Neural crest cell (in vitro differentiated cells): ENCODE measurements at regions not wholly inside any gene's neighbourhood (a gene's known extent, or its start where the extent isn't known, plus 50 kb on each side); places are given as distances from the start of the nearest gene placed in this dataset.

Experiments used
- DNase-seq: peaks from one replicate; pipeline ENCODE4 v3.0.0; 2021; ENCODE audit warnings: low read depth, mixed read lengths, low spot score
- H3K27ac Mint-ChIP-seq: one replicate; pipeline ENCODE4 v1.8.0; 2021; ENCODE audit warnings: mild to moderate bottlenecking, mixed read lengths; ENCODE audit not compliant: unreplicated experiment
- H3K27me3 Mint-ChIP-seq: 2 replicates; pipeline ENCODE4 v1.8.0; 2021; ENCODE audit warnings: low read depth, mild to moderate bottlenecking, mixed read lengths
- H3K36me3 Mint-ChIP-seq: 2 replicates; pipeline ENCODE4 v1.8.0; 2021; ENCODE audit warnings: low read depth, mild to moderate bottlenecking, mixed read lengths
- H3K4me1 Mint-ChIP-seq: 2 replicates; pipeline ENCODE4 v1.8.0; 2021; ENCODE audit warnings: mixed read lengths
- H3K4me3 Mint-ChIP-seq: one replicate; pipeline ENCODE4 v1.8.0; 2021; ENCODE audit warnings: mild to moderate bottlenecking, mixed read lengths
- H3K9me3 Mint-ChIP-seq: 2 replicates; pipeline ENCODE4 v1.8.0; 2021; ENCODE audit warnings: mixed read lengths
- TF ChIP-seq, protein P1 (sequence below): fragments of 200-600 bp; sonication (generic); conservative IDR thresholded peaks from 2 replicates; pipeline ENCODE4 v1.5.0; 2021; ENCODE audit warnings: antibody characterized with exemption, mild to moderate bottlenecking

- TF ChIP-seq, protein P1, sequence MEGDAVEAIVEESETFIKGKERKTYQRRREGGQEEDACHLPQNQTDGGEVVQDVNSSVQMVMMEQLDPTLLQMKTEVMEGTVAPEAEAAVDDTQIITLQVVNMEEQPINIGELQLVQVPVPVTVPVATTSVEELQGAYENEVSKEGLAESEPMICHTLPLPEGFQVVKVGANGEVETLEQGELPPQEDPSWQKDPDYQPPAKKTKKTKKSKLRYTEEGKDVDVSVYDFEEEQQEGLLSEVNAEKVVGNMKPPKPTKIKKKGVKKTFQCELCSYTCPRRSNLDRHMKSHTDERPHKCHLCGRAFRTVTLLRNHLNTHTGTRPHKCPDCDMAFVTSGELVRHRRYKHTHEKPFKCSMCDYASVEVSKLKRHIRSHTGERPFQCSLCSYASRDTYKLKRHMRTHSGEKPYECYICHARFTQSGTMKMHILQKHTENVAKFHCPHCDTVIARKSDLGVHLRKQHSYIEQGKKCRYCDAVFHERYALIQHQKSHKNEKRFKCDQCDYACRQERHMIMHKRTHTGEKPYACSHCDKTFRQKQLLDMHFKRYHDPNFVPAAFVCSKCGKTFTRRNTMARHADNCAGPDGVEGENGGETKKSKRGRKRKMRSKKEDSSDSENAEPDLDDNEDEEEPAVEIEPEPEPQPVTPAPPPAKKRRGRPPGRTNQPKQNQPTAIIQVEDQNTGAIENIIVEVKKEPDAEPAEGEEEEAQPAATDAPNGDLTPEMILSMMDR, result no peak
- Mint-ChIP-seq H3K27me3 (no peaks in the 10 kb centered on the region), H3K4me3 (no peak overlapping the region), H3K9me3 (peaks cover 5% of the 10 kb centered on the region), H3K36me3 (peaks cover 4% of the 10 kb centered on the region), H3K4me1 (peaks cover 39% of the 10 kb centered on the region), H3K27ac (peak overlapping the region; percentile 22)
- no peak for DNase-seq
Measured at GRCh38 chr2:160632084-160632975, 138.7 kb upstream of the RBMS1 start.

DNA sequence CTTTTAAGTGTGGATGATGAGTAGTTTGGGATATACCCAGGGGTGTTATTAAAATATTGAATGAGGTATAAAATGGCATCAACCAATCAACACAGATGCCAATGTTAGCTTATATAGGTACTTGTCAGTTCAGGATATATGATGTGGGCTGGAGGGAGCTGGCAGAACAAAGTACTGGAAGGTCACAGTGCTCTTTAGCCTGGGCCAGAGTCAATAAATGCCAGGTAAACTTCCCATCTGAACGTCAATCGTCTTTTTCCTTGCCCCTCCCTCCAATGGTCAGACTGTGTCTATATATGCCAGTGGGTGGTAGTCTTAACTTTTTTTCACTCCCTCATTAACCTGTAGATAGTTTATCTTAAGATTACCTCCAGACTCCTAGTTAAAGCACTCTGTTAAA is 140.8 kb upstream of the RBMS1 start:
- Mint-ChIP-seq H3K36me3 (peaks cover 4% of the 10 kb centered on the region), H3K27me3 (no peaks in the 10 kb centered on the region), H3K9me3 (peaks cover 12% of the 10 kb centered on the region), H3K4me3 (no peak overlapping the region), H3K4me1 (peaks cover 39% of the 10 kb centered on the region), H3K27ac (no peak overlapping the region)
- TF ChIP-seq, protein P1, result no peak
- DNase-seq, result no peak

GRCh38 chr2:160635488-160635887 is 141.9 kb upstream of the RBMS1 start:
- Mint-ChIP-seq H3K36me3 (peaks cover 9% of the 10 kb centered on the region), H3K27ac (no peak overlapping the region), H3K9me3 (peaks cover 13% of the 10 kb centered on the region), H3K4me1 (peaks cover 38% of the 10 kb centered on the region), H3K4me3 (no peak overlapping the region), H3K27me3 (no peaks in the 10 kb centered on the region)
- DNase-seq, result no peak
- TF ChIP-seq, protein P1, result no peak

GRCh38 chr2:160639472-160639871 is 145.9 kb upstream of the RBMS1 start:
- no peak for DNase-seq
- Mint-ChIP-seq H3K4me3 (no peak overlapping the region), H3K4me1 (peaks cover 6% of the 10 kb centered on the region), H3K9me3 (peaks cover 16% of the 10 kb centered on the region), H3K36me3 (peaks cover 12% of the 10 kb centered on the region), H3K27me3 (no peaks in the 10 kb centered on the region), H3K27ac (no peak overlapping the region)
- TF ChIP-seq, protein P1, result no peak

DNA sequence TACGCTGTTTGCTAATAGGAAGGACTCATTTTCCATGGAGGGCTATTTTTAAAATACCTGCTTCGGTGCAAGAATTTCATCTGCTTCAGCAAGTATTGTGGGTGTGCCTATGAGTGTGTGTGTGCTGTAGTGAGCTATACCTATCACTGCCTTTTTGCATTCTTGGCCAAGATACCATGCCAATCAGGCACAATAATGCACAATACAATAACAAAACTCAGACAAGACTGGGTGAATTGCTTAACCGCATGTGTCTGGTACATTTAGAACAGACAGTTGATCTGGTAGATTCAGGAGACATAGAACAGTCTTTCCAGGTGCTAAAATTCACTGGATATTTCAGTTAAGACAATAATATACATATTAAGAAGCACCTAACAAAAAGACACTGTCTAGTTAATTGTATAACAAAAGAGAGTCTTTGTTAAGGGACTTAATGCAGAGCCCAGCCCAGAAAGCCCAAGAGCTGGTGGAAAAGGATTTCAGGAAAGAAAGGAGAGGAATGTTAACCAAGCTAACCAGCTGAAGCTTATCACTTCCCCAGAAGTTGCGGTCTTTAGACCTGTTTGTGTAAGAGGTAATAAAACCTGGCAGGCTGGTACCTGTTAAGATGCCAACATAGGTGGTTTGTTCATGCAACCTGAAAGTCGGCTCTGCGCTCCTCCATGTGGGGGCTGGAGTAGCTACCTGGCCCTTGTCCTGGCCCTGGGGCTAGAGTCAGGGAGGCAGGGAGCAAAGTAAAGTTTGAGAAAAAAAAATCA is 153.3 kb upstream of the RBMS1 start:
- DNase-seq, result no peak
- H3K4me1 Mint-ChIP-seq, result peaks cover 12% of the 10 kb centered on the region
- H3K36me3 Mint-ChIP-seq, result no peaks in the 10 kb centered on the region
- H3K9me3 Mint-ChIP-seq, result no peaks in the 10 kb centered on the region
- no peaks in the 10 kb centered on the region for H3K27me3 Mint-ChIP-seq
- H3K27ac Mint-ChIP-seq, result no peak overlapping the region
- TF ChIP-seq, protein P1, result no peak
- H3K4me3 Mint-ChIP-seq, result no peak overlapping the region
